SK-N-SH treated with all-trans-retinoic acid at 6 μM for 48 hours (cell line): ENCODE measurements at regions not wholly inside any gene's neighbourhood (a gene's known extent, or its start where the extent isn't known, plus 50 kb on each side); places are given as distances from the start of the nearest gene placed in this dataset.

Source experiments
- ATAC-seq: fragments of 200-7000 bp; cut with Tn5 transposase; 3 replicates; pipeline ENCODE4 v1.9.1; 2020; ENCODE audit warnings: mild to moderate bottlenecking, moderate library complexity
- ARNTL ChIP-seq: fragments of 450-650 bp; formaldehyde crosslinking; IDR thresholded peaks from 2 replicates; pipeline ENCODE4 v1.5.0; 2020; ENCODE audit warnings: low read depth, mild to moderate bottlenecking, moderate library complexity, borderline replicate concordance
- BACH2 ChIP-seq: fragments of 250-450 bp; sonication (Bioruptor Pico); IDR thresholded peaks from 2 replicates; pipeline ENCODE4 v1.9.0; 2021; ENCODE audit warnings: mild to moderate bottlenecking, borderline replicate concordance
- CREB5 ChIP-seq: fragments of 250-450 bp; sonication (Bioruptor Pico); IDR thresholded peaks from 2 replicates; pipeline ENCODE4 v1.5.1; 2020; ENCODE audit warnings: low read depth, mild to moderate bottlenecking, moderate library complexity
- CSDC2 ChIP-seq: fragments of 250-450 bp; sonication (Bioruptor Pico); IDR thresholded peaks from 2 replicates; pipeline ENCODE4 v1.5.0; 2020; ENCODE audit warnings: mild to moderate bottlenecking, moderate library complexity
- CSRNP3 ChIP-seq: fragments of 250-450 bp; sonication (Bioruptor Pico); IDR thresholded peaks from 2 replicates; pipeline ENCODE4 v1.5.1; 2021; ENCODE audit warnings: mild to moderate bottlenecking, moderate library complexity
- ESRRG ChIP-seq: fragments of 250-450 bp; sonication (Bioruptor Pico); IDR thresholded peaks from 2 replicates; pipeline ENCODE4 v1.6.1; 2021; ENCODE audit warnings: mild to moderate bottlenecking
- GLIS3 ChIP-seq: fragments of 250-450 bp; sonication (Bioruptor Pico); IDR thresholded peaks from 2 replicates; pipeline ENCODE4 v1.5.0; 2020; ENCODE audit warnings: mild to moderate bottlenecking, moderate library complexity
- ISL1 ChIP-seq: fragments of 250-450 bp; sonication (Bioruptor Pico); IDR thresholded peaks from 2 replicates; pipeline ENCODE4 v2.1.2; 2022; ENCODE audit warnings: mild to moderate bottlenecking, moderate library complexity
- OSR1 ChIP-seq: fragments of 250-450 bp; sonication (Bioruptor Pico); IDR thresholded peaks from 2 replicates; pipeline ENCODE4 v1.8.0; 2022; ENCODE audit warnings: moderate library complexity, mild to moderate bottlenecking, inconsistent platforms
- PATZ1 ChIP-seq: fragments of 250-450 bp; sonication (Bioruptor Pico); IDR thresholded peaks from 2 replicates; pipeline ENCODE4 v1.8.0; 2020; ENCODE audit warnings: mild to moderate bottlenecking, moderate library complexity, borderline replicate concordance
- POU6F1 ChIP-seq: fragments of 250-450 bp; sonication (Bioruptor Pico); IDR thresholded peaks from 2 replicates; pipeline ENCODE4 v1.8.0; 2021; ENCODE audit warnings: low read depth, mild to moderate bottlenecking, moderate library complexity, borderline replicate concordance
- RARB ChIP-seq: fragments of 250-450 bp; sonication (Bioruptor Pico); IDR thresholded peaks from 2 replicates; pipeline ENCODE4 v1.8.0; 2021; ENCODE audit warnings: mild to moderate bottlenecking, moderate library complexity
- SNAI2 ChIP-seq: fragments of 250-450 bp; sonication (Bioruptor Pico); IDR thresholded peaks from 2 replicates; pipeline ENCODE4 v1.5.0; 2020; ENCODE audit warnings: mild to moderate bottlenecking, moderate library complexity
- TSHZ2 ChIP-seq: fragments of 250-450 bp; sonication (Bioruptor Pico); IDR thresholded peaks from 2 replicates; pipeline ENCODE4 v1.5.0; 2020; ENCODE audit warnings: mild to moderate bottlenecking, moderate library complexity
- ZC3H10 ChIP-seq: fragments of 250-450 bp; sonication (Bioruptor Pico); IDR thresholded peaks from 2 replicates; pipeline ENCODE4 v1.5.1; 2021; ENCODE audit warnings: mild to moderate bottlenecking, moderate library complexity
- ZFP3 ChIP-seq: fragments of 250-450 bp; sonication (Bioruptor Pico); IDR thresholded peaks from 2 replicates; pipeline ENCODE4 v1.5.0; 2020; ENCODE audit warnings: mild to moderate bottlenecking, moderate library complexity
- ZFP30 ChIP-seq: fragments of 450-650 bp; formaldehyde crosslinking; IDR thresholded peaks from 2 replicates; pipeline ENCODE4 v1.5.0; 2022; ENCODE audit warnings: mild to moderate bottlenecking, moderate library complexity
- ZNF565 ChIP-seq: fragments of 450-650 bp; formaldehyde crosslinking; conservative IDR thresholded peaks from 2 replicates; pipeline ENCODE4 v1.5.0; 2020; ENCODE audit warnings: low read depth, mild to moderate bottlenecking, moderate library complexity
- ZNF70 ChIP-seq: fragments of 450-650 bp; formaldehyde crosslinking; IDR thresholded peaks from 2 replicates; pipeline ENCODE4 v1.5.0; 2020; ENCODE audit warnings: mild to moderate bottlenecking, moderate library complexity
- ZNF8 ChIP-seq: fragments of 450-650 bp; formaldehyde crosslinking; IDR thresholded peaks from 2 replicates; pipeline ENCODE4 v1.5.0; 2020; ENCODE audit warnings: mild to moderate bottlenecking, moderate library complexity

GRCh38 chr5:154111214-154111613, 72.4 kb downstream of the MFAP3 start:
- no peak for ATAC-seq

GRCh38 chr5:154112255-154112654, 73.5 kb downstream of the MFAP3 start:
- no peak for ATAC-seq
- TF ChIP-seq ZNF8 (CRISPR knock-in tag) (no peak), SNAI2 (no peak), ISL1 (no peak), PATZ1 (no peak), ZFP30 (CRISPR knock-in tag) (no peak), RARB (CRISPR knock-in tag) (no peak), CSDC2 (no peak), ARNTL (CRISPR knock-in tag) (no peak), ZNF70 (CRISPR knock-in tag) (no peak), ZNF565 (CRISPR knock-in tag) (no peak)

More at GRCh38 chr5:154111214-154111613, 72.4 kb downstream of the MFAP3 start:
- TF ChIP-seq ISL1 (no peak), OSR1 (CRISPR knock-in tag) (no peak), ESRRG (CRISPR knock-in tag) (no peak), SNAI2 (no peak), CREB5 (CRISPR knock-in tag) (no peak), BACH2 (CRISPR knock-in tag) (no peak), CSRNP3 (no peak), POU6F1 (CRISPR knock-in tag) (no peak), ZFP3 (CRISPR knock-in tag) (no peak), ZC3H10 (CRISPR knock-in tag) (no peak), RARB (CRISPR knock-in tag) (no peak), CSDC2 (no peak), PATZ1 (no peak), TSHZ2 (CRISPR knock-in tag) (no peak), GLIS3 (CRISPR knock-in tag) (no peak), ZNF70 (CRISPR knock-in tag) (no peak), ZFP30 (CRISPR knock-in tag) (no peak), ARNTL (CRISPR knock-in tag) (no peak)
